Ishikawa (cell line): ENCODE measurements at regions not wholly inside any gene's neighbourhood (a gene's known extent, or its start where the extent isn't known, plus 50 kb on each side); places are given as distances from the start of the nearest gene placed in this dataset.

Source experiments
- EGR1 ChIP-seq: IDR thresholded peaks from 2 replicates; pipeline ENCODE4 v1.6.1; 2012
- EP300 ChIP-seq: IDR thresholded peaks from 2 replicates; pipeline ENCODE4 v1.6.1; 2012; ENCODE audit warnings: borderline replicate concordance
- FOXM1 ChIP-seq: IDR thresholded peaks from 2 replicates; pipeline ENCODE4 v1.6.1; 2012; ENCODE audit warnings: low read depth, borderline replicate concordance
- RAD21 ChIP-seq: IDR thresholded peaks from 2 replicates; pipeline ENCODE4 v1.6.1; 2012; ENCODE audit warnings: low read depth
- ZBTB7A ChIP-seq: IDR thresholded peaks from 2 replicates; pipeline ENCODE4 v1.6.1; 2012; ENCODE audit warnings: low read depth
- TF ChIP-seq, protein P1 (sequence below): IDR thresholded peaks from 2 replicates; pipeline ENCODE4 v1.6.1; 2012; ENCODE audit warnings: low read depth, mild to moderate bottlenecking
- TF ChIP-seq, protein P2 (sequence below): IDR thresholded peaks from 2 replicates; pipeline ENCODE4 v1.6.1; 2012

DNA sequence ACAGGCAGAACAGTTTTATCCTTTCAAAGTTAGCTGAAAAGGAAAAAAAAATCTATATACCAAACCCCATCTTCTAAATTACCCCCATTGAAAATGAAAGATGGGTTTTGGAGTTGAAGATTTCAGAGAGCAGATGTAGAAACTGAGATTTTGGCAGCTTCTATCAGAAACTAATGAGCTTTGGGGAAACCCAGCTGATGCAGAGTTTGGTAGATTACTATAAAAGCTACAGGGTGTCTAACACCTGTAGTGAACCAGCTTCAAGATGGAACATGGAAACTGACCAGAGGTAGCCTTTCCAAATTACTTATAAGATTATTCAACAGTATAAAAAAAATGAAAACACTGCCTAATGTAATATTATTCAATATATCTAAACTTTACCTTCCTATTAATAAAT is 583.1 kb downstream of the XIRP2 start:
- TF ChIP-seq EGR1: no peak
- TF ChIP-seq ZBTB7A: no peak
- TF ChIP-seq, protein P1, sequence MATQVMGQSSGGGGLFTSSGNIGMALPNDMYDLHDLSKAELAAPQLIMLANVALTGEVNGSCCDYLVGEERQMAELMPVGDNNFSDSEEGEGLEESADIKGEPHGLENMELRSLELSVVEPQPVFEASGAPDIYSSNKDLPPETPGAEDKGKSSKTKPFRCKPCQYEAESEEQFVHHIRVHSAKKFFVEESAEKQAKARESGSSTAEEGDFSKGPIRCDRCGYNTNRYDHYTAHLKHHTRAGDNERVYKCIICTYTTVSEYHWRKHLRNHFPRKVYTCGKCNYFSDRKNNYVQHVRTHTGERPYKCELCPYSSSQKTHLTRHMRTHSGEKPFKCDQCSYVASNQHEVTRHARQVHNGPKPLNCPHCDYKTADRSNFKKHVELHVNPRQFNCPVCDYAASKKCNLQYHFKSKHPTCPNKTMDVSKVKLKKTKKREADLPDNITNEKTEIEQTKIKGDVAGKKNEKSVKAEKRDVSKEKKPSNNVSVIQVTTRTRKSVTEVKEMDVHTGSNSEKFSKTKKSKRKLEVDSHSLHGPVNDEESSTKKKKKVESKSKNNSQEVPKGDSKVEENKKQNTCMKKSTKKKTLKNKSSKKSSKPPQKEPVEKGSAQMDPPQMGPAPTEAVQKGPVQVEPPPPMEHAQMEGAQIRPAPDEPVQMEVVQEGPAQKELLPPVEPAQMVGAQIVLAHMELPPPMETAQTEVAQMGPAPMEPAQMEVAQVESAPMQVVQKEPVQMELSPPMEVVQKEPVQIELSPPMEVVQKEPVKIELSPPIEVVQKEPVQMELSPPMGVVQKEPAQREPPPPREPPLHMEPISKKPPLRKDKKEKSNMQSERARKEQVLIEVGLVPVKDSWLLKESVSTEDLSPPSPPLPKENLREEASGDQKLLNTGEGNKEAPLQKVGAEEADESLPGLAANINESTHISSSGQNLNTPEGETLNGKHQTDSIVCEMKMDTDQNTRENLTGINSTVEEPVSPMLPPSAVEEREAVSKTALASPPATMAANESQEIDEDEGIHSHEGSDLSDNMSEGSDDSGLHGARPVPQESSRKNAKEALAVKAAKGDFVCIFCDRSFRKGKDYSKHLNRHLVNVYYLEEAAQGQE: no peak
- no peak for TF ChIP-seq RAD21
- no peak for TF ChIP-seq EP300
- TF ChIP-seq, protein P2, sequence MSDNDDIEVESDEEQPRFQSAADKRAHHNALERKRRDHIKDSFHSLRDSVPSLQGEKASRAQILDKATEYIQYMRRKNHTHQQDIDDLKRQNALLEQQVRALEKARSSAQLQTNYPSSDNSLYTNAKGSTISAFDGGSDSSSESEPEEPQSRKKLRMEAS: no peak
- TF ChIP-seq FOXM1: no peak
